ENCODE measurements at regions not wholly inside any gene's neighbourhood (a gene's known extent, or its start where the extent isn't known, plus 50 kb on each side); places are given as distances from the start of the nearest gene placed in this dataset.

- no peak for TF ChIP-seq NR3C1 (IDR thresholded peaks at IDR 0.05)
- no peak for TF ChIP-seq MYC (IDR thresholded peaks at IDR 0.05; ENCODE audit: borderline replicate concordance, low read length)
- TF ChIP-seq CTCF (IDR thresholded peaks at IDR 0.05): no peak
- TF ChIP-seq PHF8 (IDR thresholded peaks at IDR 0.05; ENCODE audit: borderline replicate concordance, low read depth): no peak
- TF ChIP-seq HDAC2 (IDR thresholded peaks at IDR 0.05): no peak
- TF ChIP-seq JUN (IDR thresholded peaks at IDR 0.05): no peak
- no peak for TF ChIP-seq RNF2 (IDR thresholded peaks at IDR 0.05; ENCODE audit: borderline replicate concordance, low read depth)
- TF ChIP-seq, protein P1, sequence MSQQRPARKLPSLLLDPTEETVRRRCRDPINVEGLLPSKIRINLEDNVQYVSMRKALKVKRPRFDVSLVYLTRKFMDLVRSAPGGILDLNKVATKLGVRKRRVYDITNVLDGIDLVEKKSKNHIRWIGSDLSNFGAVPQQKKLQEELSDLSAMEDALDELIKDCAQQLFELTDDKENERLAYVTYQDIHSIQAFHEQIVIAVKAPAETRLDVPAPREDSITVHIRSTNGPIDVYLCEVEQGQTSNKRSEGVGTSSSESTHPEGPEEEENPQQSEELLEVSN (IDR thresholded peaks at IDR 0.05; ENCODE audit: borderline replicate concordance, low read depth): no peak
- TF ChIP-seq RFX5 (IDR thresholded peaks at IDR 0.05): no peak
- no peak for TF ChIP-seq KDM1A (IDR thresholded peaks at IDR 0.05; ENCODE audit: low read depth)
- no peak for TF ChIP-seq CEBPB (IDR thresholded peaks at IDR 0.05)
- TF ChIP-seq POLR2A (IDR thresholded peaks at IDR 0.05; ENCODE audit: low read length): no peak
- no peak for TF ChIP-seq CBX8 (IDR thresholded peaks at IDR 0.05)
Measured at GRCh38 chr1:64417803-64418202, 52.1 kb upstream of the CACHD1 start.
